ENCODE measurements at regions not wholly inside any gene's neighbourhood (a gene's known extent, or its start where the extent isn't known, plus 50 kb on each side); places are given as distances from the start of the nearest gene placed in this dataset.
"Not testable (repeated sequence)": the region's sequence is repeated elsewhere in the genome, so short reads cannot be mapped to it uniquely, and the experiment has no call there.

DNA sequence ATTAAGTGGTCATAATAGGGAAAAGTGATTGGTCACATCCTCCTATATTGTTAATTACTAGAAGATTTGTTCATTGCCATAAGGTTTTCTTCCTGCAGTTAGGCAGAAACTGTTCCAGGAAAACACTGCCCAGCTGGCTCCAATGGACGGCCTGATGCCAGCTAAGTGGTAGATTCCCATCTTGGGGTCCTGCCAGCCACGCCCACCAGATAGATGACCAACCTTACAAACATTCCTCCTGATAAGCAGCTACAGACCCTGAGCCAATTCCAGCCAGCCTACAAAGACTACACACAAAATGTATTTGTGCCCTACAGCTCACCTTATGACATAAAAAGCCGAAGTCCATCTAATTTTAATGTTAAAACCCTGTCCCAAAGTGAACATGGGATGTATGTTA is 685.9 kb upstream of the USP15 start:
- ChIA-PET CTCF (interaction anchor here in 1 of 2 donors (0.5 kb wide), 1 partner anchor 231 kb away, joined by 5 read pairs; no protein-coding TSS in a partner anchor), POLR2A (no interaction called here)
- no peaks in the 10 kb centered on the region for H3K9me3 ChIP-seq
- Mint-ChIP-seq H3K4me1 (no peaks in the 10 kb centered on the region), H3K36me3 (no peaks in the 10 kb centered on the region), H3K27me3 (no peaks in the 10 kb centered on the region), H3K4me3 (no peak overlapping the region), H3K27ac (no peak overlapping the region), H3K9me3 (peaks cover 0 to 5% (median 0%) of the 10 kb centered on the region in 3 donors)
- H3K4me3 ChIP-seq (ENCODE audit: control insufficient read depth in 1 of 2, extremely low read depth in 1 of 2, low read length in 1 of 2), result no peak overlapping the region
- H3K4me1 ChIP-seq (ENCODE audit: control insufficient read depth in 1 of 2, extremely low read depth in 1 of 2, insufficient read depth in 2 of 2, low read length in 2 of 2), result no peaks in the 10 kb centered on the region
- no peaks in the 10 kb centered on the region for H3K36me3 ChIP-seq (ENCODE audit: control insufficient read depth in 2 of 2, extremely low read depth in 1 of 2, insufficient read depth in 1 of 2, low read length in 1 of 2)
- no peaks in the 10 kb centered on the region for H3K27me3 ChIP-seq (replicated peaks in 1 of 2; ENCODE audit: control insufficient read depth in 2 of 2, extremely low read depth in 1 of 2, insufficient read depth in 2 of 2, low read length in 1 of 2)
- ATAC-seq (replicated peaks in 1 of 4) (no peak), DNase-seq (no peak)
- no peak overlapping the region for H3K27ac ChIP-seq (ENCODE audit: low read length)
- 65% methylated on average over 2 of the region's 3 CpGs for WGBS (ENCODE audit: insufficient coverage)

- H3K4me3 Mint-ChIP-seq, result no peak overlapping the region
- DNase-seq, result no peak
- ATAC-seq (replicated peaks in 1 of 4), result no peak
- no peak overlapping the region for H3K27ac ChIP-seq (ENCODE audit: low read length)
- H3K36me3 ChIP-seq (ENCODE audit: control insufficient read depth in 2 of 2, extremely low read depth in 1 of 2, insufficient read depth in 1 of 2, low read length in 1 of 2), result no peaks in the 10 kb centered on the region
- no CpG with 5 or more reads among the region's 1 CpG for WGBS (ENCODE audit: insufficient coverage)
- H3K4me3 ChIP-seq (ENCODE audit: control insufficient read depth in 1 of 2, extremely low read depth in 1 of 2, low read length in 1 of 2), result no peak overlapping the region
- peaks cover 5 to 27% (median 18%) of the 10 kb centered on the region in 3 donors for H3K9me3 Mint-ChIP-seq
- H3K4me1 Mint-ChIP-seq, result no peaks in the 10 kb centered on the region
- H3K9me3 ChIP-seq, result no peaks in the 10 kb centered on the region
- H3K27me3 ChIP-seq (replicated peaks in 1 of 2; ENCODE audit: control insufficient read depth in 2 of 2, extremely low read depth in 1 of 2, insufficient read depth in 2 of 2, low read length in 1 of 2), result no peaks in the 10 kb centered on the region
- no peak overlapping the region for H3K27ac Mint-ChIP-seq
- POLR2A ChIA-PET, result no interaction called here
- no peaks in the 10 kb centered on the region for H3K4me1 ChIP-seq (ENCODE audit: control insufficient read depth in 1 of 2, extremely low read depth in 1 of 2, insufficient read depth in 2 of 2, low read length in 2 of 2)
- no peaks in the 10 kb centered on the region for H3K27me3 Mint-ChIP-seq
- CTCF ChIA-PET, result no interaction called here
- no peaks in the 10 kb centered on the region for H3K36me3 Mint-ChIP-seq
Observed at GRCh38 chr12:61584943-61585342, 675.3 kb upstream of the USP15 start.

- H3K4me1 ChIP-seq (ENCODE audit: control insufficient read depth in 1 of 2, extremely low read depth in 1 of 2, insufficient read depth in 2 of 2, low read length in 2 of 2); H3K36me3 Mint-ChIP-seq; H3K27me3 ChIP-seq (replicated peaks in 1 of 2; ENCODE audit: control insufficient read depth in 2 of 2, extremely low read depth in 1 of 2, insufficient read depth in 2 of 2, low read length in 1 of 2); H3K36me3 ChIP-seq (ENCODE audit: control insufficient read depth in 2 of 2, extremely low read depth in 1 of 2, insufficient read depth in 1 of 2, low read length in 1 of 2); H3K4me3 ChIP-seq (ENCODE audit: control insufficient read depth in 1 of 2, extremely low read depth in 1 of 2, low read length in 1 of 2); DNase-seq; H3K4me1 Mint-ChIP-seq; H3K27me3 Mint-ChIP-seq; H3K4me3 Mint-ChIP-seq; H3K27ac Mint-ChIP-seq; H3K27ac ChIP-seq (ENCODE audit: low read length); H3K9me3 ChIP-seq; ATAC-seq (replicated peaks in 1 of 4); CTCF ChIA-PET; POLR2A ChIA-PET: not testable (repeated sequence)
- H3K9me3 Mint-ChIP-seq, result peaks cover 22 to 40% (median 33%) of the 10 kb centered on the region in 3 donors
Observed at GRCh38 chr12:61590864-61591263, 669.3 kb upstream of the USP15 start.

GRCh38 chr12:61610143-61610542 is 650.1 kb upstream of the USP15 start:
- no peaks in the 10 kb centered on the region for H3K4me1 Mint-ChIP-seq
- no peak overlapping the region for H3K27ac Mint-ChIP-seq
- ChIA-PET POLR2A (interaction anchor here in 1 of 2 donors (0.7 kb wide), 1 partner anchor 450 kb away, joined by 3 read pairs; no protein-coding TSS in a partner anchor), CTCF (no interaction called here)
- H3K4me1 ChIP-seq (ENCODE audit: control insufficient read depth in 1 of 2, extremely low read depth in 1 of 2, insufficient read depth in 2 of 2, low read length in 2 of 2), result no peaks in the 10 kb centered on the region
- no peak for ATAC-seq (replicated peaks in 1 of 4)
- H3K27ac ChIP-seq (ENCODE audit: low read length), result no peak overlapping the region
- H3K4me3 Mint-ChIP-seq, result no peak overlapping the region
- peaks cover 11 to 32% (median 13%) of the 10 kb centered on the region in 3 donors for H3K9me3 Mint-ChIP-seq
- no peaks in the 10 kb centered on the region for H3K36me3 Mint-ChIP-seq
- DNase-seq, result no peak
- H3K27me3 Mint-ChIP-seq, result no peaks in the 10 kb centered on the region
- no peak overlapping the region for H3K4me3 ChIP-seq (ENCODE audit: control insufficient read depth in 1 of 2, extremely low read depth in 1 of 2, low read length in 1 of 2)
- no peaks in the 10 kb centered on the region for H3K27me3 ChIP-seq (replicated peaks in 1 of 2; ENCODE audit: control insufficient read depth in 2 of 2, extremely low read depth in 1 of 2, insufficient read depth in 2 of 2, low read length in 1 of 2)
- no peaks in the 10 kb centered on the region for H3K36me3 ChIP-seq (ENCODE audit: control insufficient read depth in 2 of 2, extremely low read depth in 1 of 2, insufficient read depth in 1 of 2, low read length in 1 of 2)
- no peaks in the 10 kb centered on the region for H3K9me3 ChIP-seq

GRCh38 chr12:61629702-61630101 is 630.5 kb upstream of the USP15 start:
- Mint-ChIP-seq H3K9me3 (peaks cover 3 to 20% (median 15%) of the 10 kb centered on the region in 3 donors), H3K27me3 (no peaks in the 10 kb centered on the region), H3K4me1 (no peaks in the 10 kb centered on the region), H3K36me3 (no peaks in the 10 kb centered on the region), H3K4me3 (no peak overlapping the region), H3K27ac (no peak overlapping the region)
- no peak overlapping the region for H3K4me3 ChIP-seq (ENCODE audit: control insufficient read depth in 1 of 2, extremely low read depth in 1 of 2, low read length in 1 of 2)
- no peaks in the 10 kb centered on the region for H3K9me3 ChIP-seq
- H3K4me1 ChIP-seq (ENCODE audit: control insufficient read depth in 1 of 2, extremely low read depth in 1 of 2, insufficient read depth in 2 of 2, low read length in 2 of 2), result no peaks in the 10 kb centered on the region
- DNase-seq (no peak), ATAC-seq (replicated peaks in 1 of 4) (no peak)
- no peaks in the 10 kb centered on the region for H3K36me3 ChIP-seq (ENCODE audit: control insufficient read depth in 2 of 2, extremely low read depth in 1 of 2, insufficient read depth in 1 of 2, low read length in 1 of 2)
- ChIA-PET CTCF (no interaction called here), POLR2A (no interaction called here)
- no CpG with 5 or more reads among the region's 2 CpGs for WGBS (ENCODE audit: insufficient coverage)
- H3K27me3 ChIP-seq (replicated peaks in 1 of 2; ENCODE audit: control insufficient read depth in 2 of 2, extremely low read depth in 1 of 2, insufficient read depth in 2 of 2, low read length in 1 of 2), result no peaks in the 10 kb centered on the region
- no peak overlapping the region for H3K27ac ChIP-seq (ENCODE audit: low read length)

- H3K36me3 ChIP-seq (ENCODE audit: control insufficient read depth in 2 of 2, extremely low read depth in 1 of 2, insufficient read depth in 1 of 2, low read length in 1 of 2), result no peaks in the 10 kb centered on the region
- no peaks in the 10 kb centered on the region for H3K27me3 ChIP-seq (replicated peaks in 1 of 2; ENCODE audit: control insufficient read depth in 2 of 2, extremely low read depth in 1 of 2, insufficient read depth in 2 of 2, low read length in 1 of 2)
- DNase-seq (no peak), ATAC-seq (replicated peaks in 1 of 4) (no peak)
- CTCF ChIA-PET, result no interaction called here
- H3K36me3 Mint-ChIP-seq, result no peaks in the 10 kb centered on the region
- POLR2A ChIA-PET, result no interaction called here
- no peaks in the 10 kb centered on the region for H3K4me1 ChIP-seq (ENCODE audit: control insufficient read depth in 1 of 2, extremely low read depth in 1 of 2, insufficient read depth in 2 of 2, low read length in 2 of 2)
- H3K27ac ChIP-seq (ENCODE audit: low read length), result no peak overlapping the region
- H3K9me3 ChIP-seq, result no peaks in the 10 kb centered on the region
- H3K4me3 ChIP-seq (ENCODE audit: control insufficient read depth in 1 of 2, extremely low read depth in 1 of 2, low read length in 1 of 2), result no peak overlapping the region
- H3K9me3 Mint-ChIP-seq, result peaks cover 0 to 4% (median 0%) of the 10 kb centered on the region in 3 donors
- no peaks in the 10 kb centered on the region for H3K4me1 Mint-ChIP-seq
- H3K27me3 Mint-ChIP-seq, result no peaks in the 10 kb centered on the region
- H3K4me3 Mint-ChIP-seq, result no peak overlapping the region
- 80% methylated on average over 2 of the region's 3 CpGs for WGBS (ENCODE audit: insufficient coverage)
- H3K27ac Mint-ChIP-seq, result no peak overlapping the region
Observed at GRCh38 chr12:61646639-61647038, 613.6 kb upstream of the USP15 start.

DNA sequence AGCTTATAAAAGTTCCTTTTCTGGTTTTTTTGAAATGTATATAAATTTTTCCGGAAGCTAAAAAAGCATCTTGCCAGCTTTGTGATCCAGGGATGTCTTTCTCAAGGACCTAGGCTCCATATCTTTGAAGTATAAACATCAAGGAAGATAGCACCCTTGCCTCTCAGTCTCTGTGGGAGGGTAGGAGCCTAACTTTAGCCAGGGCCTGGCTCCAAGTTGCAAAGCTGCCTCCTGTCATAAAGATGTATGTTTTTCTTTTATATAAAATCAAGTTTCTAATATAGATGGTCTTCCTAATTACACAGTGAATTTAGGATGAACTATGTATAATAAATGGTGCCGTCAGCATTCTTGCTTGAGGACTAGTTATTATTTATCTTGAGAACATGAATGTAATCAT is 612.6 kb upstream of the USP15 start:
- Mint-ChIP-seq H3K27ac (no peak overlapping the region), H3K9me3 (no peaks in the 10 kb centered on the region), H3K4me3 (no peak overlapping the region), H3K4me1 (no peaks in the 10 kb centered on the region), H3K27me3 (no peaks in the 10 kb centered on the region), H3K36me3 (no peaks in the 10 kb centered on the region)
- H3K4me1 ChIP-seq (ENCODE audit: control insufficient read depth in 1 of 2, extremely low read depth in 1 of 2, insufficient read depth in 2 of 2, low read length in 2 of 2), result no peaks in the 10 kb centered on the region
- no peak for DNase-seq
- H3K27ac ChIP-seq (ENCODE audit: low read length), result no peak overlapping the region
- no peaks in the 10 kb centered on the region for H3K9me3 ChIP-seq
- H3K36me3 ChIP-seq (ENCODE audit: control insufficient read depth in 2 of 2, extremely low read depth in 1 of 2, insufficient read depth in 1 of 2, low read length in 1 of 2), result no peaks in the 10 kb centered on the region
- ChIA-PET CTCF (no interaction called here), POLR2A (no interaction called here)
- H3K4me3 ChIP-seq (ENCODE audit: control insufficient read depth in 1 of 2, extremely low read depth in 1 of 2, low read length in 1 of 2), result no peak overlapping the region
- WGBS (ENCODE audit: insufficient coverage), result no CpG with 5 or more reads among the region's 2 CpGs
- no peaks in the 10 kb centered on the region for H3K27me3 ChIP-seq (replicated peaks in 1 of 2; ENCODE audit: control insufficient read depth in 2 of 2, extremely low read depth in 1 of 2, insufficient read depth in 2 of 2, low read length in 1 of 2)
- no peak for ATAC-seq (replicated peaks in 1 of 4)

Data from T-cell (primary cell).